ENCODE measurements at regions not wholly inside any gene's neighbourhood (a gene's known extent, or its start where the extent isn't known, plus 50 kb on each side); places are given as distances from the start of the nearest gene placed in this dataset.
"Not testable (repeated sequence)": the region's sequence is repeated elsewhere in the genome, so short reads cannot be mapped to it uniquely, and the experiment has no call there.

DNA sequence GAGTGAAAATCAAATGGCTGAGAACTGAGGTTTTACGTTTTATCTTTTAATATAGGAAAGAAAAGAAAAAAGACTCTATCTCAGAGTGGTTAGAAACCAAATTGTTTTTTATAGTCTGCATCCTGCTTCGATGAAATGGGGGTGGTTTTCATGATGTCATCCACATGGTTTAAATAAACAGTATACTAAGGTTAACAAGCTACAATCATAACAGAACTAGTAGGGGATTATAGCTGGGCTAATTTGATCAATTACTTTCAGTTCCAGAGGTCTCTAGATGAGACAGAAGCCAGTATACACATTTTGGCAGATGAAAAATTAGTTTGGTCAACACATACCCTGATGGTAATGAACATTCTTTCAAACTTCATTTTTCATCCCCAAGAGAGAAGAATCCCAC is 106.3 kb upstream of the SNX2 start:
- Histone ChIP-seq H3K9ac (ENCODE audit: control insufficient read depth, extremely low read depth, insufficient read depth, low read length) (no peak overlapping the region), H3K4me1 (ENCODE audit: control insufficient read depth, extremely low read depth, insufficient read depth, low read length) (no peaks in the 10 kb centered on the region), H3K27me3 (ENCODE audit: control insufficient read depth, extremely low read depth, insufficient read depth, low read length) (no peaks in the 10 kb centered on the region), H3K4me3 (ENCODE audit: control insufficient read depth in 2 of 3, extremely low read depth in 1 of 3, insufficient read depth in 2 of 3, low read depth in 1 of 3, low read length in 3 of 3) (no peak overlapping the region), H3K9me1 (ENCODE audit: control insufficient read depth, extremely low read depth, insufficient read depth, low read length) (no peaks in the 10 kb centered on the region), H3K4me2 (ENCODE audit: control insufficient read depth, extremely low read depth, insufficient read depth, low read depth, low read length) (no peak overlapping the region), H4K20me1 (ENCODE audit: control insufficient read depth, extremely low read depth, insufficient read depth, low read length) (no peaks in the 10 kb centered on the region), H3K79me2 (ENCODE audit: control insufficient read depth, insufficient read depth, low read length) (no peaks in the 10 kb centered on the region), H3K36me3 (ENCODE audit: control insufficient read depth in 2 of 2, extremely low read depth in 1 of 2, insufficient read depth in 2 of 2, low read length in 2 of 2) (no peaks in the 10 kb centered on the region), H3K27ac (ENCODE audit: control insufficient read depth, insufficient read depth, low read length) (no peak overlapping the region), H3K9me3 (ENCODE audit: control insufficient read depth, low read depth, low read length) (no peaks in the 10 kb centered on the region), H2AFZ (ENCODE audit: control insufficient read depth, low read length) (no peak overlapping the region)
- DNase-seq (ENCODE audit: low read depth, low spot score) (no peak), FAIRE-seq (no peak)
- dilution Hi-C loops (cut with MboI; ENCODE audit: extremely low pct_ligation_motif_present, low sequenced_read_pairs): no loop called here
- TF ChIP-seq EZH2 (IDR thresholded peaks at IDR 0.05; ENCODE audit: low read length): no peak
- TF ChIP-seq, protein P1, sequence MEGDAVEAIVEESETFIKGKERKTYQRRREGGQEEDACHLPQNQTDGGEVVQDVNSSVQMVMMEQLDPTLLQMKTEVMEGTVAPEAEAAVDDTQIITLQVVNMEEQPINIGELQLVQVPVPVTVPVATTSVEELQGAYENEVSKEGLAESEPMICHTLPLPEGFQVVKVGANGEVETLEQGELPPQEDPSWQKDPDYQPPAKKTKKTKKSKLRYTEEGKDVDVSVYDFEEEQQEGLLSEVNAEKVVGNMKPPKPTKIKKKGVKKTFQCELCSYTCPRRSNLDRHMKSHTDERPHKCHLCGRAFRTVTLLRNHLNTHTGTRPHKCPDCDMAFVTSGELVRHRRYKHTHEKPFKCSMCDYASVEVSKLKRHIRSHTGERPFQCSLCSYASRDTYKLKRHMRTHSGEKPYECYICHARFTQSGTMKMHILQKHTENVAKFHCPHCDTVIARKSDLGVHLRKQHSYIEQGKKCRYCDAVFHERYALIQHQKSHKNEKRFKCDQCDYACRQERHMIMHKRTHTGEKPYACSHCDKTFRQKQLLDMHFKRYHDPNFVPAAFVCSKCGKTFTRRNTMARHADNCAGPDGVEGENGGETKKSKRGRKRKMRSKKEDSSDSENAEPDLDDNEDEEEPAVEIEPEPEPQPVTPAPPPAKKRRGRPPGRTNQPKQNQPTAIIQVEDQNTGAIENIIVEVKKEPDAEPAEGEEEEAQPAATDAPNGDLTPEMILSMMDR (optimal IDR thresholded peaks at IDR 0.05 in 1 of 3, IDR thresholded peaks at IDR 0.05 in 1 of 3, conservative IDR thresholded peaks at IDR 0.05 in 1 of 3; ENCODE audit: extremely low read depth in 1 of 3, insufficient read depth in 2 of 3, low read length in 3 of 3): no peak

GRCh38 chr5:122669709-122670108 is 105.2 kb upstream of the SNX2 start:
- H3K27ac ChIP-seq (ENCODE audit: control insufficient read depth, insufficient read depth, low read length); H3K9me1 ChIP-seq (ENCODE audit: control insufficient read depth, extremely low read depth, insufficient read depth, low read length); H2AFZ ChIP-seq (ENCODE audit: control insufficient read depth, low read length); H3K9me3 ChIP-seq (ENCODE audit: control insufficient read depth, low read depth, low read length); dilution Hi-C loops (cut with MboI; ENCODE audit: extremely low pct_ligation_motif_present, low sequenced_read_pairs); H3K4me1 ChIP-seq (ENCODE audit: control insufficient read depth, extremely low read depth, insufficient read depth, low read length); FAIRE-seq; H3K4me3 ChIP-seq (ENCODE audit: control insufficient read depth in 2 of 3, extremely low read depth in 1 of 3, insufficient read depth in 2 of 3, low read depth in 1 of 3, low read length in 3 of 3); H3K79me2 ChIP-seq (ENCODE audit: control insufficient read depth, insufficient read depth, low read length); DNase-seq (ENCODE audit: low read depth, low spot score); H3K9ac ChIP-seq (ENCODE audit: control insufficient read depth, extremely low read depth, insufficient read depth, low read length); H3K4me2 ChIP-seq (ENCODE audit: control insufficient read depth, extremely low read depth, insufficient read depth, low read depth, low read length); H3K27me3 ChIP-seq (ENCODE audit: control insufficient read depth, extremely low read depth, insufficient read depth, low read length); H4K20me1 ChIP-seq (ENCODE audit: control insufficient read depth, extremely low read depth, insufficient read depth, low read length); H3K36me3 ChIP-seq (ENCODE audit: control insufficient read depth in 2 of 2, extremely low read depth in 1 of 2, insufficient read depth in 2 of 2, low read length in 2 of 2): not testable (repeated sequence)

GRCh38 chr5:122673343-122673742 is 101.5 kb upstream of the SNX2 start:
- Histone ChIP-seq H3K27me3 (ENCODE audit: control insufficient read depth, extremely low read depth, insufficient read depth, low read length) (no peaks in the 10 kb centered on the region), H3K9me3 (ENCODE audit: control insufficient read depth, low read depth, low read length) (no peaks in the 10 kb centered on the region), H4K20me1 (ENCODE audit: control insufficient read depth, extremely low read depth, insufficient read depth, low read length) (no peaks in the 10 kb centered on the region), H3K4me3 (ENCODE audit: control insufficient read depth in 2 of 3, extremely low read depth in 1 of 3, insufficient read depth in 2 of 3, low read depth in 1 of 3, low read length in 3 of 3) (no peak overlapping the region), H3K9me1 (ENCODE audit: control insufficient read depth, extremely low read depth, insufficient read depth, low read length) (no peaks in the 10 kb centered on the region), H3K4me1 (ENCODE audit: control insufficient read depth, extremely low read depth, insufficient read depth, low read length) (no peaks in the 10 kb centered on the region), H3K4me2 (ENCODE audit: control insufficient read depth, extremely low read depth, insufficient read depth, low read depth, low read length) (no peak overlapping the region), H3K36me3 (ENCODE audit: control insufficient read depth in 2 of 2, extremely low read depth in 1 of 2, insufficient read depth in 2 of 2, low read length in 2 of 2) (no peaks in the 10 kb centered on the region), H3K9ac (ENCODE audit: control insufficient read depth, extremely low read depth, insufficient read depth, low read length) (no peak overlapping the region), H3K79me2 (ENCODE audit: control insufficient read depth, insufficient read depth, low read length) (no peaks in the 10 kb centered on the region), H3K27ac (ENCODE audit: control insufficient read depth, insufficient read depth, low read length) (no peak overlapping the region), H2AFZ (ENCODE audit: control insufficient read depth, low read length) (no peak overlapping the region)
- dilution Hi-C loops (cut with MboI; ENCODE audit: extremely low pct_ligation_motif_present, low sequenced_read_pairs): no loop called here
- no peak for FAIRE-seq
- DNase-seq (ENCODE audit: low read depth, low spot score): no peak
- TF ChIP-seq, protein P1 (optimal IDR thresholded peaks at IDR 0.05 in 1 of 3, IDR thresholded peaks at IDR 0.05 in 1 of 3, conservative IDR thresholded peaks at IDR 0.05 in 1 of 3; ENCODE audit: extremely low read depth in 1 of 3, insufficient read depth in 2 of 3, low read length in 3 of 3): no peak
- TF ChIP-seq EZH2 (IDR thresholded peaks at IDR 0.05; ENCODE audit: low read length): no peak
